Middle frontal gyrus (tissue), 1 donor: ENCODE measurements at regions not wholly inside any gene's neighbourhood (a gene's known extent, or its start where the extent isn't known, plus 50 kb on each side); places are given as distances from the start of the nearest gene placed in this dataset.
"Not testable (repeated sequence)": the region's sequence is repeated elsewhere in the genome, so short reads cannot be mapped to it uniquely, and the experiment has no call there.

Experiments
- DNase-seq: peaks from one replicate; pipeline ENCODE4 v3.0.0-alpha.2; 2015; ENCODE audit warnings: low spot score; ENCODE audit errors: extremely low spot score

GRCh38 chrX:87236830-87237440 is 280.7 kb upstream of the KLHL4 start:
- DNase-seq: no peak

- no peak for DNase-seq
These were observed 252.1 kb upstream of the KLHL4 start for GRCh38 chrX:87265518-87265917.

GRCh38 chrX:87272491-87272890 is 245.1 kb upstream of the KLHL4 start:
- no peak for DNase-seq

GRCh38 chrX:87299563-87300160 is 217.9 kb upstream of the KLHL4 start:
- DNase-seq: peak; percentile 13

- no peak for DNase-seq
These were observed 206.8 kb upstream of the KLHL4 start for GRCh38 chrX:87310780-87311179.

GRCh38 chrX:87327267-87327666 is 190.3 kb upstream of the KLHL4 start:
- no peak for DNase-seq

GRCh38 chrX:87337267-87337666 is 180.3 kb upstream of the KLHL4 start:
- DNase-seq: no peak

- peak; percentile 8 for DNase-seq
These were observed 179.1 kb upstream of the KLHL4 start for GRCh38 chrX:87338510-87338909.

GRCh38 chrX:87370865-87371264 is 146.7 kb upstream of the KLHL4 start:
- DNase-seq: no peak

GRCh38 chrX:87374324-87374723 is 143.3 kb upstream of the KLHL4 start:
- no peak for DNase-seq

- DNase-seq: no peak
These were observed 140.7 kb upstream of the KLHL4 start for GRCh38 chrX:87376896-87377295.

GRCh38 chrX:87388381-87388780 is 129.2 kb upstream of the KLHL4 start:
- no peak for DNase-seq

GRCh38 chrX:87391742-87392141 is 125.9 kb upstream of the KLHL4 start:
- no peak for DNase-seq

GRCh38 chrX:87392369-87392768 is 125.2 kb upstream of the KLHL4 start:
- no peak for DNase-seq

GRCh38 chrX:87397103-87397886 is 120.3 kb upstream of the KLHL4 start:
- no peak for DNase-seq

- DNase-seq: no peak
These were observed 115.3 kb upstream of the KLHL4 start for GRCh38 chrX:87402256-87402655.

GRCh38 chrX:87403551-87403950 is 114.1 kb upstream of the KLHL4 start:
- DNase-seq: no peak

GRCh38 chrX:87409113-87409841 is 108.3 kb upstream of the KLHL4 start:
- DNase-seq: no peak

GRCh38 chrX:87425618-87426017 is 92.0 kb upstream of the KLHL4 start:
- no peak for DNase-seq

GRCh38 chrX:87434618-87435017 is 83.0 kb upstream of the KLHL4 start:
- no peak for DNase-seq

GRCh38 chrX:87448613-87449012 is 69.0 kb upstream of the KLHL4 start:
- not testable (repeated sequence) for DNase-seq

GRCh38 chrX:87465757-87466156 is 51.8 kb upstream of the KLHL4 start:
- DNase-seq: not testable (repeated sequence)
